Caco-2 (cell line): ENCODE measurements at regions not wholly inside any gene's neighbourhood (a gene's known extent, or its start where the extent isn't known, plus 50 kb on each side); places are given as distances from the start of the nearest gene placed in this dataset.

Experiments
- BruUV-seq: library from RNA; stranded (reverse); fragments of 400-500 nt; replicated peaks from 2 replicates; lab custom pipeline; 2021; lab: Mats Ljungman, UMichigan
- CTCF ChIA-PET: fragments of 300-600 bp; sonication (Branson Sonifier 250); formaldehyde crosslinking; loops from one replicate; lab custom pipeline; 2022; ENCODE audit warnings: antibody characterized with exemption; lab: Charles Lee
- POLR2A ChIA-PET: fragments of 300-600 bp; sonication (Branson Sonifier 250); formaldehyde crosslinking; loops from one replicate; lab custom pipeline; 2022; ENCODE audit warnings: antibody characterized with exemption; lab: Charles Lee
- DNase-seq, 2 experiments: peaks; one replicate each; pipeline versions ENCODE4 v3.0.0 to v3.0.0-alpha.2; 2020 to 2022
- H3K27me3 ChIP-seq: replicated peaks from 2 replicates; pipeline ENCODE4 v1.6.0; 2011; ENCODE audit warnings: low read length; ENCODE audit not compliant: control insufficient read depth, insufficient read depth
- H3K36me3 ChIP-seq: 2 replicates; pipeline ENCODE4 v1.5.1; 2011; ENCODE audit warnings: low read length; ENCODE audit not compliant: control insufficient read depth, insufficient read depth
- H3K4me1 ChIP-seq: fragments of 250-450 bp; sonication (Bioruptor Pico); 2 replicates; pipeline ENCODE4 v1.5.1; 2020; ENCODE audit warnings: mild to moderate bottlenecking
- H3K4me3 ChIP-seq: 2 replicates; pipeline ENCODE4 v1.5.1; 2011; ENCODE audit warnings: low read depth, mild to moderate bottlenecking, control low read depth, low read length
- H3K9me3 ChIP-seq: fragments of 250-450 bp; sonication (Bioruptor Pico); 2 replicates; pipeline ENCODE4 v1.5.1; 2020; ENCODE audit warnings: mild to moderate bottlenecking, moderate library complexity
- H3K27ac Mint-ChIP-seq: one replicate; pipeline ENCODE4 v1.8.0; 2022; ENCODE audit warnings: mixed read lengths; ENCODE audit not compliant: unreplicated experiment
- H3K27me3 Mint-ChIP-seq: one replicate; pipeline ENCODE4 v1.8.0; 2022; ENCODE audit warnings: mixed read lengths; ENCODE audit not compliant: insufficient read depth, unreplicated experiment
- H3K36me3 Mint-ChIP-seq: one replicate; pipeline ENCODE4 v1.8.0; 2022; ENCODE audit warnings: mild to moderate bottlenecking, mixed read lengths; ENCODE audit not compliant: insufficient read depth, unreplicated experiment
- H3K4me1 Mint-ChIP-seq: one replicate; pipeline ENCODE4 v1.8.0; 2022; ENCODE audit warnings: low read depth, mixed read lengths; ENCODE audit not compliant: unreplicated experiment
- H3K4me3 Mint-ChIP-seq: one replicate; pipeline ENCODE4 v1.8.0; 2022; ENCODE audit warnings: mild to moderate bottlenecking, moderate library complexity, mixed read lengths; ENCODE audit not compliant: unreplicated experiment
- H3K9me3 Mint-ChIP-seq: one replicate; pipeline ENCODE4 v1.8.0; 2022; ENCODE audit warnings: mixed read lengths; ENCODE audit not compliant: unreplicated experiment
- intact Hi-C: fragments of 100-400 bp; cut with micrococcal nuclease; formaldehyde crosslinking; loops from one replicate; pipeline ENCODE4 v1.10.0; 2022; ENCODE audit not compliant: unreplicated experiment
- TF ChIP-seq, protein P1 (sequence below), 2 experiments: fragments of 200-600 bp in 1 of 2; IDR thresholded peaks; 1 replicate in 1 of 2; 2 replicates in 1 of 2; pipeline versions ENCODE4 v1.5.1 to v1.8.0; 2011 to 2022; ENCODE audit warnings: antibody characterized with exemption in 1 of 2, control low read depth in 1 of 2, inconsistent platforms in 1 of 2, low read depth in 1 of 2, low read length in 1 of 2, mild to moderate bottlenecking in 1 of 2, moderate library complexity in 1 of 2; ENCODE audit not compliant: insufficient read depth in 1 of 2, severe bottlenecking in 1 of 2, unreplicated experiment in 1 of 2

GRCh38 chr12:126248871-126249403, 1183.7 kb downstream of the AACS start:
- no peak for DNase-seq
- ChIA-PET CTCF (no interaction called here), POLR2A (no interaction called here)
- Histone ChIP-seq H3K27me3 (no peaks in the 10 kb centered on the region), H3K9me3 (no peaks in the 10 kb centered on the region; the same call in 1 of the 2 replicates), H3K36me3 (no peaks in the 10 kb centered on the region), H3K4me3 (no peak overlapping the region), H3K4me1 (no peaks in the 10 kb centered on the region)
- Mint-ChIP-seq H3K27me3 (no peaks in the 10 kb centered on the region), H3K9me3 (peaks cover 38% of the 10 kb centered on the region), H3K4me1 (no peaks in the 10 kb centered on the region), H3K4me3 (no peak overlapping the region), H3K27ac (no peak overlapping the region), H3K36me3 (no peaks in the 10 kb centered on the region)
- BruUV-seq = no TSS peak
- intact Hi-C loops = no loop called here
- TF ChIP-seq, protein P1, sequence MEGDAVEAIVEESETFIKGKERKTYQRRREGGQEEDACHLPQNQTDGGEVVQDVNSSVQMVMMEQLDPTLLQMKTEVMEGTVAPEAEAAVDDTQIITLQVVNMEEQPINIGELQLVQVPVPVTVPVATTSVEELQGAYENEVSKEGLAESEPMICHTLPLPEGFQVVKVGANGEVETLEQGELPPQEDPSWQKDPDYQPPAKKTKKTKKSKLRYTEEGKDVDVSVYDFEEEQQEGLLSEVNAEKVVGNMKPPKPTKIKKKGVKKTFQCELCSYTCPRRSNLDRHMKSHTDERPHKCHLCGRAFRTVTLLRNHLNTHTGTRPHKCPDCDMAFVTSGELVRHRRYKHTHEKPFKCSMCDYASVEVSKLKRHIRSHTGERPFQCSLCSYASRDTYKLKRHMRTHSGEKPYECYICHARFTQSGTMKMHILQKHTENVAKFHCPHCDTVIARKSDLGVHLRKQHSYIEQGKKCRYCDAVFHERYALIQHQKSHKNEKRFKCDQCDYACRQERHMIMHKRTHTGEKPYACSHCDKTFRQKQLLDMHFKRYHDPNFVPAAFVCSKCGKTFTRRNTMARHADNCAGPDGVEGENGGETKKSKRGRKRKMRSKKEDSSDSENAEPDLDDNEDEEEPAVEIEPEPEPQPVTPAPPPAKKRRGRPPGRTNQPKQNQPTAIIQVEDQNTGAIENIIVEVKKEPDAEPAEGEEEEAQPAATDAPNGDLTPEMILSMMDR (IDR thresholded peaks at IDR 0.05; ENCODE audit: insufficient read depth in 1 of 2, low read depth in 1 of 2, low read length in 1 of 2, severe bottlenecking in 1 of 2, unreplicated experiment in 1 of 2) = no peak

- Histone ChIP-seq H3K4me1 (no peaks in the 10 kb centered on the region), H3K4me3 (no peak overlapping the region), H3K27me3 (no peaks in the 10 kb centered on the region), H3K9me3 (no peaks in the 10 kb centered on the region), H3K36me3 (no peaks in the 10 kb centered on the region)
- ChIA-PET POLR2A (no interaction called here), CTCF (no interaction called here)
- no peaks in the 10 kb centered on the region for H3K9me3 Mint-ChIP-seq
- no peaks in the 10 kb centered on the region for H3K27me3 Mint-ChIP-seq
- TF ChIP-seq, protein P1 (IDR thresholded peaks at IDR 0.05; ENCODE audit: insufficient read depth in 1 of 2, low read depth in 1 of 2, low read length in 1 of 2, severe bottlenecking in 1 of 2, unreplicated experiment in 1 of 2) = no peak
- no TSS peak for BruUV-seq
- no peak overlapping the region for H3K4me3 Mint-ChIP-seq
- H3K36me3 Mint-ChIP-seq = no peaks in the 10 kb centered on the region
- no peak overlapping the region for H3K27ac Mint-ChIP-seq
- no peak for DNase-seq
- intact Hi-C loops = no loop called here
- H3K4me1 Mint-ChIP-seq = no peaks in the 10 kb centered on the region
Measured at GRCh38 chr12:126258190-126258589, 1193.0 kb downstream of the AACS start.

- no peaks in the 10 kb centered on the region for H3K36me3 ChIP-seq
- CTCF ChIA-PET = no interaction called here
- BruUV-seq = no TSS peak
- no peaks in the 10 kb centered on the region for H3K27me3 ChIP-seq
- Mint-ChIP-seq H3K27ac (no peak overlapping the region), H3K36me3 (no peaks in the 10 kb centered on the region), H3K9me3 (peaks cover 9% of the 10 kb centered on the region), H3K4me3 (no peak overlapping the region), H3K27me3 (no peaks in the 10 kb centered on the region), H3K4me1 (no peaks in the 10 kb centered on the region)
- H3K4me3 ChIP-seq = no peak overlapping the region
- intact Hi-C loops = no loop called here
- H3K9me3 ChIP-seq = no peaks in the 10 kb centered on the region
- POLR2A ChIA-PET = no interaction called here
- TF ChIP-seq, protein P1 (IDR thresholded peaks at IDR 0.05; ENCODE audit: insufficient read depth in 1 of 2, low read depth in 1 of 2, low read length in 1 of 2, severe bottlenecking in 1 of 2, unreplicated experiment in 1 of 2) = no peak
- no peak for DNase-seq
- no peaks in the 10 kb centered on the region for H3K4me1 ChIP-seq
Measured at GRCh38 chr12:126262829-126263228, 1197.6 kb downstream of the AACS start.
